EH (cell line): ENCODE measurements at regions not wholly inside any gene's neighbourhood (a gene's known extent, or its start where the extent isn't known, plus 50 kb on each side); places are given as distances from the start of the nearest gene placed in this dataset.
"Not testable (repeated sequence)": the region's sequence is repeated elsewhere in the genome, so short reads cannot be mapped to it uniquely, and the experiment has no call there.

Source experiments
- DNase-seq: peaks from one replicate; pipeline ENCODE4 v3.0.0-alpha.2; 2015; ENCODE audit warnings: low read depth

GRCh38 chr10:47626975-47627374, 103.5 kb upstream of the AGAP9 start:
- DNase-seq: not testable (repeated sequence)

GRCh38 chr10:47622719-47623118, 99.3 kb upstream of the AGAP9 start:
- DNase-seq: peak; percentile 1

GRCh38 chr10:47619300-47620012, 96.0 kb upstream of the AGAP9 start:
- DNase-seq: peak; percentile 36

- DNase-seq: not testable (repeated sequence)
Measured at GRCh38 chr10:47609311-47609710, 85.9 kb upstream of the AGAP9 start.

GRCh38 chr10:47605791-47606773, 82.6 kb upstream of the AGAP9 start:
- not testable (repeated sequence) for DNase-seq

- DNase-seq: not testable (repeated sequence)
Measured at GRCh38 chr10:47600604-47601003, 77.2 kb upstream of the AGAP9 start.

- not testable (repeated sequence) for DNase-seq
Measured at GRCh38 chr10:47600127-47600526, 76.7 kb upstream of the AGAP9 start.

GRCh38 chr10:47599657-47600056, 76.2 kb upstream of the AGAP9 start:
- not testable (repeated sequence) for DNase-seq

GRCh38 chr10:47593805-47594204, 70.4 kb upstream of the AGAP9 start:
- not testable (repeated sequence) for DNase-seq

- not testable (repeated sequence) for DNase-seq
Measured at GRCh38 chr10:47593129-47593528, 69.7 kb upstream of the AGAP9 start.

GRCh38 chr10:47590956-47591355, 67.5 kb upstream of the AGAP9 start:
- not testable (repeated sequence) for DNase-seq

- not testable (repeated sequence) for DNase-seq
Measured at GRCh38 chr10:47590534-47590933, 67.1 kb upstream of the AGAP9 start.

- not testable (repeated sequence) for DNase-seq
Measured at GRCh38 chr10:47582051-47582450, 58.6 kb upstream of the AGAP9 start.

- DNase-seq: not testable (repeated sequence)
Measured at GRCh38 chr10:47580063-47580462, 56.6 kb upstream of the AGAP9 start.

GRCh38 chr10:47578547-47578946, 55.1 kb upstream of the AGAP9 start:
- DNase-seq: not testable (repeated sequence)
